IMR-90 (cell line): ENCODE measurements at regions not wholly inside any gene's neighbourhood (a gene's known extent, or its start where the extent isn't known, plus 50 kb on each side); places are given as distances from the start of the nearest gene placed in this dataset.

Experiments used
- ATAC-seq: fragments of 200-7000 bp; cut with Tn5 transposase; 2 replicates; pipeline ENCODE4 v1.9.1; 2020; ENCODE audit warnings: low read depth, mild to moderate bottlenecking, moderate library complexity
- BruUV-seq: library from RNA; stranded (reverse); fragments of 400-500 nt; replicated peaks from 2 replicates; lab custom pipeline; 2021; lab: Mats Ljungman, UMichigan
- CTCF ChIA-PET: fragments of 300-600 bp; formaldehyde crosslinking; extraction: SDS; loops from one replicate; lab custom pipeline; 2021; ENCODE audit warnings: antibody characterized with exemption; lab: Yijun Ruan, JAX
- POLR2A ChIA-PET: fragments of 300-600 bp; sonication (Branson Sonifier 250); formaldehyde crosslinking; loops from one replicate; lab custom pipeline; 2022; ENCODE audit warnings: antibody characterized with exemption; ENCODE audit not compliant: unreplicated experiment; lab: Charles Lee
- DNase-seq: peaks from one replicate; pipeline ENCODE4 v3.0.0; 2013
- H2AFZ ChIP-seq: replicated peaks from 2 replicates; pipeline ENCODE3; 2013; ENCODE audit warnings: low read length, mild to moderate bottlenecking; ENCODE audit not compliant: poor library complexity
- H2AK5ac ChIP-seq: 2 replicates; pipeline ENCODE4 v1.6.1; 2013; ENCODE audit warnings: low read depth, low read length, inconsistent platforms
- H2AK9ac ChIP-seq: replicated peaks from 2 replicates; pipeline ENCODE3; 2013; ENCODE audit warnings: mild to moderate bottlenecking, low read depth, low read length, moderate library complexity; ENCODE audit not compliant: poor library complexity
- H2BK120ac ChIP-seq: 2 replicates; pipeline ENCODE4 v1.6.1; 2013; ENCODE audit warnings: low read depth, low read length, inconsistent platforms
- H2BK15ac ChIP-seq: 3 replicates; pipeline ENCODE4 v1.6.1; 2013; ENCODE audit warnings: low read depth, low read length, inconsistent platforms
- H2BK20ac ChIP-seq: 2 replicates; pipeline ENCODE4 v1.6.1; 2013; ENCODE audit warnings: low read depth, mild to moderate bottlenecking, inconsistent platforms, low read length, moderate library complexity
- H2BK5ac ChIP-seq: 2 replicates; pipeline ENCODE4 v1.6.1; 2013; ENCODE audit warnings: mild to moderate bottlenecking, low read depth, low read length, inconsistent platforms; ENCODE audit not compliant: poor library complexity, severe bottlenecking
- H3K14ac ChIP-seq: replicated peaks from 2 replicates; pipeline ENCODE4 v1.6.1; 2013; ENCODE audit warnings: low read depth, low read length, inconsistent platforms
- H3K18ac ChIP-seq: 2 replicates; pipeline ENCODE4 v1.6.1; 2013; ENCODE audit warnings: low read depth, low read length, control low read depth
- H3K23ac ChIP-seq: 2 replicates; pipeline ENCODE4 v1.6.1; 2013; ENCODE audit warnings: low read depth, low read length, inconsistent platforms
- H3K27ac ChIP-seq: 2 replicates; pipeline ENCODE4 v1.5.1; 2013; ENCODE audit warnings: mild to moderate bottlenecking, control low read depth, low read length; ENCODE audit not compliant: insufficient read depth
- H3K27me3 ChIP-seq: 2 replicates; pipeline ENCODE4 v1.6.1; 2013; ENCODE audit warnings: low read length; ENCODE audit not compliant: control insufficient read depth, insufficient read depth
- H3K36me3 ChIP-seq: 2 replicates; pipeline ENCODE4 v1.6.1; 2013; ENCODE audit warnings: low read length, mixed read lengths; ENCODE audit not compliant: control insufficient read depth, insufficient read depth
- H3K4ac ChIP-seq: 2 replicates; pipeline ENCODE4 v1.6.1; 2013; ENCODE audit warnings: low read depth, low read length, inconsistent platforms
- H3K4me1 ChIP-seq: 2 replicates; pipeline ENCODE4 v1.6.1; 2013; ENCODE audit warnings: low read length, mixed read lengths; ENCODE audit not compliant: control insufficient read depth, insufficient read depth
- H3K4me2 ChIP-seq: 2 replicates; pipeline ENCODE4 v1.6.1; 2013; ENCODE audit warnings: low read depth, mild to moderate bottlenecking, control low read depth, low read length, moderate library complexity
- H3K4me3 ChIP-seq: 2 replicates; pipeline ENCODE4 v1.5.1; 2013; ENCODE audit warnings: low read depth, mild to moderate bottlenecking, control low read depth, low read length, moderate library complexity; ENCODE audit not compliant: insufficient read depth
- H3K56ac ChIP-seq: 2 replicates; pipeline ENCODE4 v1.6.1; 2013; ENCODE audit warnings: low read length, inconsistent platforms; ENCODE audit not compliant: insufficient read depth; ENCODE audit errors: extremely low read depth
- H3K79me1 ChIP-seq, 2 experiments: 2 replicates each; pipeline ENCODE4 v1.6.1; 2013; ENCODE audit warnings: low read length in 2 of 2, inconsistent platforms in 1 of 2, low read depth in 1 of 2
- H3K9ac ChIP-seq: 2 replicates; pipeline ENCODE4 v1.6.1; 2013; ENCODE audit warnings: low read depth, low read length, control low read depth
- H3K9me1 ChIP-seq: 2 replicates; pipeline ENCODE4 v1.6.1; 2013; ENCODE audit warnings: low read length, inconsistent platforms; ENCODE audit not compliant: insufficient read depth
- H3K9me3 ChIP-seq: 2 replicates; pipeline ENCODE4 v1.6.1; 2013; ENCODE audit warnings: low read length; ENCODE audit not compliant: control insufficient read depth, insufficient read depth
- H4K20me1 ChIP-seq: 2 replicates; pipeline ENCODE4 v1.6.1; 2013; ENCODE audit warnings: low read length, inconsistent platforms; ENCODE audit not compliant: insufficient read depth
- H4K5ac ChIP-seq: 2 replicates; pipeline ENCODE4 v1.6.1; 2013; ENCODE audit warnings: mild to moderate bottlenecking, low read depth, low read length, control low read depth
- H4K8ac ChIP-seq, 2 experiments: 2 replicates each; pipeline ENCODE4 v1.6.1; 2013; ENCODE audit warnings: low read depth in 2 of 2, low read length in 2 of 2, control low read depth in 1 of 2, inconsistent platforms in 1 of 2
- H4K91ac ChIP-seq: 2 replicates; pipeline ENCODE4 v1.6.1; 2013; ENCODE audit warnings: low read depth, low read length, inconsistent platforms; ENCODE audit not compliant: insufficient read depth
- RAD21 ChIP-seq: IDR thresholded peaks from 2 replicates; pipeline ENCODE4 v1.6.1; 2012; ENCODE audit warnings: low read length, improper control_type of control experiment
- WGBS, 2 experiments: methylation state at CpG; one replicate each; pipeline versions ENCODE4 v1.1.5 to v1.1.7; 2013; ENCODE audit warnings: missing lambda C conversion rate in 2 of 2; ENCODE audit not compliant: insufficient read length in 1 of 2; ENCODE audit errors: extremely low coverage in 2 of 2; 5-methylcytosine and 5-hydroxymethylcytosine counted together
- dilution Hi-C: fragments of 300-500 bp; cut with HindIII; formaldehyde crosslinking; loops from one replicate; pipeline ENCODE4 v1.14.3; 2018; ENCODE audit warnings: low sequenced_read_pairs; ENCODE audit not compliant: unreplicated experiment
- in situ Hi-C: fragments of 300-500 bp; cut with MboI; formaldehyde crosslinking; loops from 3 replicates; pipeline ENCODE4 v1.14.3; 2019; ENCODE audit warnings: low sequenced_read_pairs, inconsistent platforms, mixed read lengths
- intact Hi-C: fragments of 100-400 bp; cut with micrococcal nuclease; formaldehyde crosslinking; loops from 2 replicates; pipeline ENCODE4 v1.10.0; 2022

- Histone ChIP-seq H3K56ac (no peak overlapping the region), H4K20me1 (no peaks in the 10 kb centered on the region), H4K5ac (no peak overlapping the region), H2AK5ac (no peak overlapping the region), H3K27ac (no peak overlapping the region), H2BK20ac (no peak overlapping the region), H3K27me3 (no peaks in the 10 kb centered on the region), H3K18ac (no peak overlapping the region), H2BK120ac (no peak overlapping the region), H3K79me1 (no peaks in the 10 kb centered on the region), H3K9me3 (no peaks in the 10 kb centered on the region), H3K4me3 (no peak overlapping the region), H2BK5ac (no peak overlapping the region), H3K4me2 (no peak overlapping the region), H3K4me1 (no peaks in the 10 kb centered on the region), H4K91ac (no peak overlapping the region), H3K14ac (no peak overlapping the region), H2AFZ (no peak overlapping the region), H3K4ac (no peak overlapping the region), H3K23ac (no peak overlapping the region), H4K8ac (no peak overlapping the region), H3K9me1 (no peaks in the 10 kb centered on the region), H3K36me3 (no peaks in the 10 kb centered on the region), H2BK15ac (no peak overlapping the region), H2AK9ac (no peak overlapping the region), H3K9ac (no peak overlapping the region)
- WGBS, 2 experiments: 90% methylated on average over 2 of the region's 9 CpGs; no CpG with 5 or more reads in 1 of the 2 experiments
- DNase-seq (no peak), ATAC-seq (no peak)
- intact Hi-C loops: no loop called here
- BruUV-seq: no TSS peak
- in situ Hi-C loops: no loop called here
- TF ChIP-seq RAD21: no peak
- dilution Hi-C loops: no loop called here
- CTCF ChIA-PET: no interaction called here
- POLR2A ChIA-PET: no interaction called here
Observed at GRCh38 chr14:83607682-83608081, 1922.3 kb upstream of the FLRT2 start.
